ENCODE measurements at regions not wholly inside any gene's neighbourhood (a gene's known extent, or its start where the extent isn't known, plus 50 kb on each side); places are given as distances from the start of the nearest gene placed in this dataset.

DNA sequence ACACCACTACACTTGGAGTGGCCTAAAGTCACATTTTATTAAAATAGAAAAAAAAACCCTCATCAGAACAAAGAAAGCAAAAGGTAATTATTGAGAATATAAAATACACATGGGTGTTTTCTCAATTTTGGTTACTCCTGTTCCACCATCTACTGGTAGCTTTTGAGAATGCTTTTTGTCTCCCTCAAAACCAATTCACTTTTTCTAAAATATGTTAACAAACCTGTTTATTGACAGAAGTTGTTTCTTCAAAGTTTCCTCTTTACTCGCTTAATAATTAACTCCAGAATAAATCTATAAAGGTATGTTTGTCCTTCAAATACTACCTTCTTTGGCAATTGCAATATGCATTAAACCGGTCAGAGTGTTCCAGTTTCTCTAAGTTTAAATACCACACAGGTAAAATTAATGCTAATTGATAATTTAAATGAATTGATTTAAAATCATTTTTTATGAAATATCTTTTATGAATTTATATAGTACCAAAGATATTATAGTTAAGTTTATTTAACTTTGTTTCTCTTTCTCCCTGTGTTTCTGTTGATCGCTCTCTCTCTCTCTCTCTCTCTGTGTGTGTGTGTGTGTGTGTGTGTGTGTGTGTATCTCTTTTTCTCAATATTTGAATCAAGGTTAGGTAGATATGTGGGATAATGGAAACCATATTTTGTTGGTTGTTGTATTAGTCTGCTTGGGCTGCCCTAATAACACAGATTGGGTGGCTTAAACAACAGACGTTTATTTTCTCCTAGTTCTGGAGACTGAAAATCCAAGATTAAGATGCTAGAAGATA, 487.4 kb downstream of the PRDM9 start:
- TF ChIP-seq, protein P1, sequence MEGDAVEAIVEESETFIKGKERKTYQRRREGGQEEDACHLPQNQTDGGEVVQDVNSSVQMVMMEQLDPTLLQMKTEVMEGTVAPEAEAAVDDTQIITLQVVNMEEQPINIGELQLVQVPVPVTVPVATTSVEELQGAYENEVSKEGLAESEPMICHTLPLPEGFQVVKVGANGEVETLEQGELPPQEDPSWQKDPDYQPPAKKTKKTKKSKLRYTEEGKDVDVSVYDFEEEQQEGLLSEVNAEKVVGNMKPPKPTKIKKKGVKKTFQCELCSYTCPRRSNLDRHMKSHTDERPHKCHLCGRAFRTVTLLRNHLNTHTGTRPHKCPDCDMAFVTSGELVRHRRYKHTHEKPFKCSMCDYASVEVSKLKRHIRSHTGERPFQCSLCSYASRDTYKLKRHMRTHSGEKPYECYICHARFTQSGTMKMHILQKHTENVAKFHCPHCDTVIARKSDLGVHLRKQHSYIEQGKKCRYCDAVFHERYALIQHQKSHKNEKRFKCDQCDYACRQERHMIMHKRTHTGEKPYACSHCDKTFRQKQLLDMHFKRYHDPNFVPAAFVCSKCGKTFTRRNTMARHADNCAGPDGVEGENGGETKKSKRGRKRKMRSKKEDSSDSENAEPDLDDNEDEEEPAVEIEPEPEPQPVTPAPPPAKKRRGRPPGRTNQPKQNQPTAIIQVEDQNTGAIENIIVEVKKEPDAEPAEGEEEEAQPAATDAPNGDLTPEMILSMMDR (conservative IDR thresholded peaks at IDR 0.05 in 1 of 2, IDR thresholded peaks at IDR 0.05 in 1 of 2; ENCODE audit: extremely low read depth in 1 of 2, insufficient read depth in 1 of 2, low read depth in 1 of 2, low read length in 2 of 2), result peak; percentile 20 to 45
- TF ChIP-seq EZH2 (IDR thresholded peaks at IDR 0.05; ENCODE audit: borderline replicate concordance, low read length), result no peak

Data from mammary epithelial cell (primary cell).